Smooth muscle cell (in vitro differentiated cells): ENCODE measurements at regions not wholly inside any gene's neighbourhood (a gene's known extent, or its start where the extent isn't known, plus 50 kb on each side); places are given as distances from the start of the nearest gene placed in this dataset.

Source experiments
- DNase-seq: peaks from one replicate; lab custom pipeline; 2025; ENCODE audit not compliant: unreplicated experiment; lab: John Stamatoyannopoulos, UW
- H2AFZ ChIP-seq: fragments of 200-600 bp; sonication (generic); 2 replicates; pipeline ENCODE4 v1.6.0; 2016; ENCODE audit warnings: antibody characterized with exemption, low read depth, mild to moderate bottlenecking
- H3F3A ChIP-seq: fragments of 200-600 bp; sonication (generic); 2 replicates; pipeline ENCODE4 v1.6.0; 2017; ENCODE audit warnings: antibody characterized with exemption, low read depth
- H3K27ac ChIP-seq: fragments of 200-600 bp; sonication (generic); 2 replicates; pipeline ENCODE4 v1.5.1; 2016; ENCODE audit warnings: low read depth, mild to moderate bottlenecking
- H3K27me3 ChIP-seq: fragments of 200-600 bp; sonication (generic); 2 replicates; pipeline ENCODE4 v1.6.1; 2016; ENCODE audit warnings: low read depth, mild to moderate bottlenecking
- H3K36me3 ChIP-seq: fragments of 200-600 bp; sonication (generic); 2 replicates; pipeline ENCODE4 v1.5.1; 2016; ENCODE audit warnings: low read depth
- H3K4me1 ChIP-seq: fragments of 200-600 bp; sonication (generic); 2 replicates; pipeline ENCODE4 v1.5.1; 2016; ENCODE audit warnings: low read depth
- H3K4me2 ChIP-seq: fragments of 200-600 bp; sonication (generic); 2 replicates; pipeline ENCODE4 v1.6.0; 2016; ENCODE audit warnings: mild to moderate bottlenecking
- H3K4me3 ChIP-seq: fragments of 200-600 bp; sonication (generic); 2 replicates; pipeline ENCODE4 v1.5.1; 2016; ENCODE audit warnings: mild to moderate bottlenecking
- H3K79me2 ChIP-seq: fragments of 200-600 bp; sonication (generic); 2 replicates; pipeline ENCODE4 v1.6.0; 2016; ENCODE audit warnings: low read depth, mild to moderate bottlenecking
- H3K9ac ChIP-seq: fragments of 200-600 bp; sonication (generic); 2 replicates; pipeline ENCODE4 v1.6.0; 2016; ENCODE audit warnings: low read depth
- H3K9me3 ChIP-seq: fragments of 200-600 bp; sonication (generic); replicated peaks from 2 replicates; pipeline ENCODE4 v1.5.1; 2016; ENCODE audit warnings: low read depth
- H4K20me1 ChIP-seq: fragments of 200-600 bp; sonication (generic); 2 replicates; pipeline ENCODE4 v1.6.0; 2016; ENCODE audit warnings: low read depth
- CTCF ChIP-seq: fragments of 200-600 bp; sonication (generic); IDR thresholded peaks from 2 replicates; pipeline ENCODE4 v1.5.1; 2017; ENCODE audit warnings: borderline replicate concordance, mild to moderate bottlenecking, antibody characterized with exemption; ENCODE audit not compliant: insufficient read depth, poor library complexity, severe bottlenecking
- WGBS: methylation state at CpG from one replicate; pipeline ENCODE4 v1.1.7; 2016; ENCODE audit warnings: low lambda C conversion rate; 5-methylcytosine and 5-hydroxymethylcytosine counted together

- H3K27ac ChIP-seq: no peak overlapping the region
- H3K4me1 ChIP-seq: peaks cover 3% of the 10 kb centered on the region
- no peaks in the 10 kb centered on the region for H3K36me3 ChIP-seq
- no peak for TF ChIP-seq CTCF
- WGBS: 69% methylated on average over 3 of the region's 3 CpGs
- no peaks in the 10 kb centered on the region for H4K20me1 ChIP-seq
- DNase-seq: no peak
- H2AFZ ChIP-seq: no peak overlapping the region
- no peak overlapping the region for H3K4me2 ChIP-seq
- no peaks in the 10 kb centered on the region for H3K79me2 ChIP-seq
- H3K27me3 ChIP-seq: no peaks in the 10 kb centered on the region
- H3K9ac ChIP-seq: no peak overlapping the region
- H3K4me3 ChIP-seq: no peak overlapping the region
- H3F3A ChIP-seq: no peaks in the 10 kb centered on the region
- H3K9me3 ChIP-seq: no peaks in the 10 kb centered on the region
Measured at GRCh38 chr4:52372747-52373146, 286.4 kb downstream of the USP46 start.

GRCh38 chr4:52373650-52374049, 285.5 kb downstream of the USP46 start:
- H3F3A ChIP-seq: no peaks in the 10 kb centered on the region
- TF ChIP-seq CTCF: no peak
- no peak overlapping the region for H3K9ac ChIP-seq
- H4K20me1 ChIP-seq: no peaks in the 10 kb centered on the region
- no peaks in the 10 kb centered on the region for H3K79me2 ChIP-seq
- no peak overlapping the region for H3K4me3 ChIP-seq
- no peak overlapping the region for H3K27ac ChIP-seq
- WGBS: 61% methylated on average over 3 of the region's 3 CpGs
- no peaks in the 10 kb centered on the region for H3K9me3 ChIP-seq
- H3K27me3 ChIP-seq: no peaks in the 10 kb centered on the region
- H3K36me3 ChIP-seq: no peaks in the 10 kb centered on the region
- peaks cover 4% of the 10 kb centered on the region for H3K4me1 ChIP-seq
- no peak for DNase-seq
- no peak overlapping the region for H3K4me2 ChIP-seq
- no peak overlapping the region for H2AFZ ChIP-seq

GRCh38 chr4:52374877-52375276, 284.2 kb downstream of the USP46 start:
- no peaks in the 10 kb centered on the region for H3F3A ChIP-seq
- H3K27ac ChIP-seq: no peak overlapping the region
- H3K36me3 ChIP-seq: no peaks in the 10 kb centered on the region
- H3K9me3 ChIP-seq: no peaks in the 10 kb centered on the region
- H2AFZ ChIP-seq: no peak overlapping the region
- no peaks in the 10 kb centered on the region for H4K20me1 ChIP-seq
- no peak overlapping the region for H3K4me2 ChIP-seq
- no peaks in the 10 kb centered on the region for H3K79me2 ChIP-seq
- H3K9ac ChIP-seq: no peak overlapping the region
- no peaks in the 10 kb centered on the region for H3K27me3 ChIP-seq
- WGBS: 68% methylated on average over 4 of the region's 4 CpGs
- H3K4me3 ChIP-seq: no peak overlapping the region
- no peak for DNase-seq
- peaks cover 4% of the 10 kb centered on the region for H3K4me1 ChIP-seq
- TF ChIP-seq CTCF: no peak

- no peak overlapping the region for H3K9ac ChIP-seq
- no peaks in the 10 kb centered on the region for H4K20me1 ChIP-seq
- no peak overlapping the region for H3K4me2 ChIP-seq
- DNase-seq: no peak
- no peaks in the 10 kb centered on the region for H3F3A ChIP-seq
- no peaks in the 10 kb centered on the region for H3K27me3 ChIP-seq
- H3K79me2 ChIP-seq: no peaks in the 10 kb centered on the region
- no peak overlapping the region for H3K4me3 ChIP-seq
- H3K9me3 ChIP-seq: no peaks in the 10 kb centered on the region
- WGBS: 32% methylated on average over 7 of the region's 7 CpGs
- H3K36me3 ChIP-seq: no peaks in the 10 kb centered on the region
- peaks cover 4% of the 10 kb centered on the region for H3K4me1 ChIP-seq
- H2AFZ ChIP-seq: peak overlapping the region; percentile 20
- H3K27ac ChIP-seq: no peak overlapping the region
- TF ChIP-seq CTCF: peak; percentile 73
Measured at GRCh38 chr4:52376132-52376704, 282.9 kb downstream of the USP46 start.
